HG03135 (cell line): ENCODE measurements at regions not wholly inside any gene's neighbourhood (a gene's known extent, or its start where the extent isn't known, plus 50 kb on each side); places are given as distances from the start of the nearest gene placed in this dataset.

ENCODE experiments used
- ATAC-seq: cut with Tn5 transposase; IDR thresholded peaks from one replicate; pipeline ENCODE4 v1.9.1; 2021; ENCODE audit warnings: mild to moderate bottlenecking, moderate library complexity; ENCODE audit not compliant: unreplicated experiment

DNA sequence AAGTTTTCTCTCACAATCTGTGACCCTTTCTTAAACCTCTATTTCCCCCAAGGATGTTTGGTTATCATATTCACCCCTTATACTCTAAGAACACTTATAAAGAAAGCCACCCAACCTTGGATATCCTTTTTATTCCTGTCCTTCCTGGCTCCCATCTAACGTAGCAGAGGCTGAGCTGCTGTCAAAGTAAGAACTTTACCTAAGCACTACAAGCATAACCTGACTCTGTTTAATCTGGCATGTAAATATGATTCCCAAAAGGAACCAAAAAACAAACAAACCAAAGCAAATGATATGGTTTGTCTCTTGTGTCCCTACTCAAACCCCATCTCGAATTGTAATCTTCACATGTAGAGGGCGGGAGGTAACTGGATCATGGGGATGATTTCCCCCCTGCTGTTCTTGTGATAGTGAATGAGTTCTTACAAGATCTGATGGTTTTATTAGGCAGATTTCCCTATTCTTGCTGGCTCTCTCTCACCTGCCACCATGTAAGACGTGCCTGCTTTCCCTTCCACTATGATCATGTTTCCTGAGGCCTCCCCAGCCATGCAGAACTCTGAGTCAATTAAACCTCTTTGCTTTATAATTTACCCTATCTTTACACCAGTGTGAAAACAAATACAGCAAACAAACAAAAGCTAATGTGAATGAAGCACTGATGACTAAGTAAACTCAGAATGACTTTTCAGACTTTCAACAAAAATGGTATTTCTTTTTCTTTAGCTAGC lies 72.7 kb upstream of the SPOPL start:
- no peak for ATAC-seq

DNA sequence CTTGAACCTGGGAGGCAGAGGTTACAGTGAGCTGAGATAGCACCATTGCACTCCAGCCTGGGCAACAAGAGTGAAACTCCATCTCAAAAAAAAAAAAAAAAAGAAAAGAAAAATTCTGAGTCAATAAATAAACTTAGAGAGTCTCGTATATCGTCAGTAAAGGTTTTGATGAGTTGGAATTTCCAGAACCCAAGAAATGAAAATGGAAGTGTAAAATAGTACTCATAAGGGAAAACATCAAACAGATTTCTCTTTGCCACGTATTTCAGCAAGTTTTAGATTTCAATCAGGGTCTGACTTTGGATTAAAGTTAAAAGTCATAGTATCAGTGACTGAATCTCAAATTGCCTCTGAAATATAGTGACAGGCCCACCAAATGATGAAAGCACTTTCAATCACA lies 71.4 kb upstream of the SPOPL start:
- no peak for ATAC-seq

GRCh38 chr2:138432971-138433370 lies 68.6 kb upstream of the SPOPL start:
- ATAC-seq: no peak

DNA sequence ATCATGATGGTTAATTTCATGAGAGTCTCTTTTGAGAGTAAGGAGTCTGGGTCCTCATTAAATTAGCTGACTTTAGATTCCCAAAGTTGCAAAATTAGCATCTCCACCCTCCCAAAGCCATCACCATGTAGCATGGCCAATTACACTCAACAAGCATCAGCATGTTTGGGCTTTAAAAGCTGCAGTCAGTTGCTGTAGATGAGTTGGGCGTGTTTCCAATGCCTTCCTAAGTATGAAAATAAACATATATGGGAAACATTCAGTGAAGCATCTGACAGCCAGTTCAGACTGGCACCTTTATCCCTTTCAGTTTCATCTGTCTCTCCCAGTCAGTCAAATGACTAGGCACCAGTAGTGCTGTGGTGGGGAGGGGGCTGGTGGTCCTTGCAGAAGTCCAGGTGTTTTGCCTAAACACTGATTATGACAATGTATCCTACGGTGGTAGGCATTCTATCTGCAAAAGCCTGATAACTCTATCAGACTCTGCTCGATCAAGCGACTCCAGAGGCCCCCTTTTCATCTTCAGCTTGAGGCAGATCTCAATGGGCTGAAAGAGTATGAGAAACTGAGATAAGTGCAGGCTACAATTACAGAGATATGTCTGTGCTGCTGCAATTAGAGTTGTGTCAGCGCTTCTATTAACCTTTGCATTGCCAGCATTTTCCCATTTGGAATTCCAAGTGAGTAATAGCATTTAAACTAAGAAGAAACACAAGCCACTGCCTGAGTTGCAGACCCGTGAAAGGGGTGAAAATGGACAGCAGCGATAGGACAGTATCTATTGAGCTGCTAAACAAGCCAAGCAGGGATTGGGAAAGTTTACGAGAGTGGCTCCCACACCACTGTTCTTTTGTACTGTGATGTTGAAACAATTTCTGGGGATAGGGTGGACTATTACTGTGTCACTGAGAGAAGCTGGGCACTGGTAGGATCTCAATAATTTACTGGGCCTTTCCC lies 67.3 kb upstream of the SPOPL start:
- ATAC-seq: no peak

DNA sequence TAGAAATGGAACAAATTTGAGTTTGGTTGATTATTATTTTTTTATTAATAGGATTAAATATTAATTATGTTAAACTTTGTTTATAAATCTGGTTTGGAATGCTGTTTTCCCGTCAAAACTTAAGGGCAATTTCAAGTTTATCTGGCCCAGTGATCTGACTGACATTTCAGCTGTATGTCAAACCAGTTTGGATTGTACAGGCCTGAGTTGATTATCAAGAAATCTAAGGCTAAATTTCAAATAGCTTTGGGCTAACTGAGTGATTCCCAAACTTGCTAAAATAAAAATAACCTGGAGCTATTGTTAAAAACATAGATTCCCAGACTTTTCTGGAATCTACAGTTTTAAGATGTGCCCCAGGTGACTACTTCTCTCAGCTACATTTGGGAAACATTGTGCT lies 65.9 kb upstream of the SPOPL start:
- ATAC-seq: no peak

- ATAC-seq: no peak
Observed at GRCh38 chr2:138439733-138440132, 61.8 kb upstream of the SPOPL start.

- ATAC-seq: no peak
Observed at GRCh38 chr2:138440759-138441158, 60.8 kb upstream of the SPOPL start.

- ATAC-seq: no peak
Observed at GRCh38 chr2:138441916-138442315, 59.7 kb upstream of the SPOPL start.

- ATAC-seq: no peak
Observed at GRCh38 chr2:138444411-138444810, 57.2 kb upstream of the SPOPL start.

DNA sequence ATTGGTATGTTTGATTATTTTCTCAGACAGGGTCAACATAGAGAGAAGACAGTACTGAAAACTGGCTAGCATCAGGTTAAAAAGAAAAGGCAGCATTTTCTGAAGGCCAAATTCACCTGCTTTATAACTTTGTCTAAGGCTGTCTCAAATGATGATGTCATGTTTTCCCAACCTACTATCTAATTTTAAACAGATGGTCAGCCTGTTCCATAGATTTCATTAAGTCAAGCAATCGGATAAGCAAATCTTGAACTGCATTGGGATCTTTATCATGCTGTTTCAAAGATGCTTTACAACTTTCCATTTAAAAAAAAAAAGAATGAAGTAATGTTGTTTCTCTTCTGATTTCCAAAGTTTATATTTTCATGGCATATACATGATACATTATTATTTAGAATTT lies 56.3 kb upstream of the SPOPL start:
- no peak for ATAC-seq

DNA sequence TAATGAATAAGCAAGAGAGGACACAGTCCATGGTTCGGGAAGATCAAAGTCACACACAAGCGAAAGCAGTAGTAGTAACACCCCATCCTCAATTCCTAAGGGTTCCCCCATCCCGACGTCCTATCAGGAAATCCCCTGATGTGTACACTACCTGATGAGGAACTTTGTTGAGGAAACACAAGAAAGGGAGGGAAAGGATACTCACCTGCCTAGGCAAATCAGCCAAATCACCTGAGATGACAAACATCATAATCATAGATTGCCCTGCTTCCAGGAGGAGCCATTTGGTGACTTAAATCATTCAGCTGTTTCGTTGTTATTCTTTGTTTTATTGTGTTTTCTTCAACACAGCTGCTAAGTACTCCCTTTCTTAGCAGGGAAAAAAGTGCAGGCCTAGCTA lies 55.5 kb upstream of the SPOPL start:
- no peak for ATAC-seq

DNA sequence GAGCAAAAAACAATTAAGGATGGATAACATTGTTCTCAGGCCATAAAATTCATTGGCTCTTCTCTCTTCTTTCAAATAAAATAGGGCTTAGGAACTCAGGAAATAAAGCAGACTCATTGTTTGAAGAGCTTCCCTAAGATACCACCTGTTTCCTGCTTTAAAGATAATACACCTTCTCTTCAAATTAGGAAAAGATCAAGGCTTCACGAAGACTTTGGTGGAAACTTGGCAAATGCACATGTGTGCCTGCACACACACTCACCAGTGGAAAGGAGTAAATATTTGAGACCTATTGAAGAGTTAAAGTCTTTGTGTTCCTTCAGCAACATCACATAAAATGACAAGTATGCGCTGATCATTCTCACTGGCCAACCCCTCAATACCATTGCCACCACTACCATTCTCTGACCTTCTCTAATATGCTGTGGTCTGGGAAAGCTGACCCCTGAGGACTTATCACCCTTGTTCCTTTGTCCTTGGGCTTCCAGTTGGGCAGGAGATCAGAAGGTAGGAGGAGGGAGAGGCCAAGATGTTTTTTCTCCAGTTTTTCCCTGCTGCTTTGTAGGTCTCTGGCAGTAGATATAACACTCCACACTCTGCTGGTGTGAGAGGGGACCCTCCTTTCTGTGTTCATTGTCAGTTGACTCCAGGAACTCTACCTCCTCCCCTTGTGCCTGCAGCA lies 53.5 kb upstream of the SPOPL start:
- no peak for ATAC-seq
